HepG2 (cell line): ENCODE measurements at regions not wholly inside any gene's neighbourhood (a gene's known extent, or its start where the extent isn't known, plus 50 kb on each side); places are given as distances from the start of the nearest gene placed in this dataset.

ENCODE experiments used
- BRCA1 ChIP-seq: sonication (generic); formaldehyde crosslinking; IDR thresholded peaks from 2 replicates; pipeline ENCODE4 v1.4.0; 2020; ENCODE audit warnings: missing genetic modification reagents
- DMTF1 ChIP-seq: sonication (generic); formaldehyde crosslinking; IDR thresholded peaks from 2 replicates; pipeline ENCODE4 v1.4.0; 2020; ENCODE audit warnings: mild to moderate bottlenecking, missing genetic modification reagents
- EZH2 ChIP-seq: conservative IDR thresholded peaks from 2 replicates; pipeline ENCODE4 v1.6.1; 2012; ENCODE audit warnings: mild to moderate bottlenecking, low read depth, low read length, moderate library complexity
- HNF4A ChIP-seq: sonication (generic); formaldehyde crosslinking; IDR thresholded peaks from 2 replicates; pipeline ENCODE4 v1.4.0; 2020; ENCODE audit warnings: missing genetic modification reagents
- MAX ChIP-seq: IDR thresholded peaks from 2 replicates; pipeline ENCODE4 v1.6.1; 2012; ENCODE audit warnings: inconsistent platforms
- RFX5 ChIP-seq: IDR thresholded peaks from 2 replicates; pipeline ENCODE4 v1.6.1; 2011; ENCODE audit warnings: low read depth, low read length, improper control_type of control experiment
- SRY ChIP-seq: sonication (generic); formaldehyde crosslinking; IDR thresholded peaks from 2 replicates; pipeline ENCODE4 v1.8.0; 2022; ENCODE audit warnings: mild to moderate bottlenecking, missing genetic modification reagents
- TAF1 ChIP-seq: sonication (generic); formaldehyde crosslinking; IDR thresholded peaks from 2 replicates; pipeline ENCODE4 v1.4.0; 2020; ENCODE audit warnings: missing genetic modification reagents
- ZBTB26 ChIP-seq: IDR thresholded peaks from 2 replicates; pipeline ENCODE4 v1.6.1; 2016; ENCODE audit warnings: missing compliant biosample characterization, missing genetic modification reagents, borderline replicate concordance
- ZBTB4 ChIP-seq: sonication (generic); formaldehyde crosslinking; IDR thresholded peaks from 2 replicates; pipeline ENCODE4 v1.4.0; 2020; ENCODE audit warnings: missing genetic modification reagents, mild to moderate bottlenecking, borderline replicate concordance
- ZNF18 ChIP-seq: sonication (generic); formaldehyde crosslinking; IDR thresholded peaks from 2 replicates; pipeline ENCODE4 v1.8.0; 2022; ENCODE audit warnings: mild to moderate bottlenecking, missing genetic modification reagents; ENCODE audit not compliant: insufficient replicate concordance

- TF ChIP-seq ZBTB4 (CRISPR knock-in tag) = no peak
- no peak for TF ChIP-seq BRCA1
- no peak for TF ChIP-seq SRY (CRISPR knock-in tag)
- no peak for TF ChIP-seq TAF1 (CRISPR knock-in tag)
- no peak for TF ChIP-seq ZBTB26 (CRISPR knock-in tag)
- no peak for TF ChIP-seq MAX
- no peak for TF ChIP-seq RFX5
- TF ChIP-seq HNF4A (CRISPR knock-in tag) = no peak
- TF ChIP-seq ZNF18 (CRISPR knock-in tag) = no peak
- no peak for TF ChIP-seq DMTF1 (CRISPR knock-in tag)
- no peak for TF ChIP-seq EZH2
These were observed 432.8 kb upstream of the PTPRD start for GRCh38 chr9:11045589-11045988.
